HCT116 (cell line): ENCODE measurements at regions not wholly inside any gene's neighbourhood (a gene's known extent, or its start where the extent isn't known, plus 50 kb on each side); places are given as distances from the start of the nearest gene placed in this dataset.

Experiments used
- ATAC-seq: fragments of 200-7000 bp; cut with Tn5 transposase; 2 replicates; pipeline ENCODE4 v1.9.1; 2020; ENCODE audit warnings: mild to moderate bottlenecking, moderate library complexity
- BruUV-seq: library from RNA; stranded (reverse); fragments of 400-500 nt; replicated peaks from 2 replicates; lab custom pipeline; 2021; lab: Mats Ljungman, UMichigan
- CTCF ChIA-PET: fragments of 300-600 bp; sonication (Branson Sonifier 250); formaldehyde crosslinking; loops from one replicate; lab custom pipeline; 2021; ENCODE audit warnings: antibody characterized with exemption; lab: Charles Lee
- POLR2A ChIA-PET: fragments of 300-600, 350-600 bp; sonication (Branson Sonifier 250); formaldehyde crosslinking; loops from one replicate; lab custom pipeline; 2021; ENCODE audit warnings: antibody characterized with exemption; lab: Charles Lee
- RAD21 ChIA-PET, 2 experiments: fragments of 300-600 bp; sonication (Branson Sonifier 250); formaldehyde crosslinking; loops; one replicate each; lab custom pipeline; 2023; ENCODE audit warnings: low total read pairs in 2 of 2; ENCODE audit not compliant: uncharacterized antibody in 2 of 2, unreplicated experiment in 2 of 2, low non-redundant PET in 1 of 2; lab: Charles Lee
- DNase-seq: peaks from one replicate; pipeline ENCODE4 v3.0.0-alpha.2; 2010; ENCODE audit warnings: low read depth, low spot score
- H2AFZ ChIP-seq: fragments of 200-600 bp; shearing (Covaris generic), sonication (generic); 2 replicates; pipeline ENCODE4 v1.6.1; 2017; ENCODE audit warnings: low read depth, mixed run types, mixed read lengths, antibody characterized with exemption, low read length; ENCODE audit not compliant: poor library complexity, severe bottlenecking
- H3K27ac ChIP-seq: 2 replicates; pipeline ENCODE4 v1.5.1; 2012; ENCODE audit warnings: low read depth, low read length
- H3K27me3 ChIP-seq: fragments of 200-600 bp; sonication (generic); 2 replicates; pipeline ENCODE4 v1.6.1; 2016; ENCODE audit warnings: mixed run types, low read length, mixed read lengths; ENCODE audit not compliant: insufficient read depth
- H3K36me3 ChIP-seq, 2 experiments: fragments of 200-500 bp in 1 of 2; fragments of 200-600 bp in 1 of 2; sonication (Bioruptor generic) in 1 of 2; sonication (generic) in 1 of 2; 2 replicates each; pipeline versions ENCODE4 v1.5.1 to v1.6.1; 2014 to 2016; ENCODE audit warnings: low read length in 2 of 2, inconsistent platforms in 1 of 2, mixed read lengths in 1 of 2, mixed run types in 1 of 2; ENCODE audit not compliant: insufficient read depth in 2 of 2, control insufficient read depth in 1 of 2
- H3K4me1 ChIP-seq, 2 experiments: fragments of 200-600 bp in 1 of 2; sonication (generic) in 1 of 2; 2 replicates each; pipeline versions ENCODE4 v1.5.1 to v1.6.1; 2012 to 2017; ENCODE audit warnings: low read length in 2 of 2, inconsistent platforms in 1 of 2, mild to moderate bottlenecking in 1 of 2, mixed read lengths in 1 of 2, mixed run types in 1 of 2, moderate library complexity in 1 of 2; ENCODE audit not compliant: insufficient read depth in 2 of 2, control insufficient read depth in 1 of 2
- H3K4me2 ChIP-seq: fragments of 200-600 bp; sonication (generic); 2 replicates; pipeline ENCODE4 v1.6.1; 2017; ENCODE audit warnings: mixed run types, low read length, mixed read lengths
- H3K4me3 ChIP-seq, 2 experiments: fragments of 200-600 bp in 1 of 2; sonication (generic) in 1 of 2; replicated peaks in 1 of 2; 2 replicates each; pipeline ENCODE4 v1.5.1; 2011 to 2016; ENCODE audit warnings: low read length in 2 of 2, control low read depth in 1 of 2, low read depth in 1 of 2, mild to moderate bottlenecking in 1 of 2, mixed read lengths in 1 of 2, mixed run types in 1 of 2
- H3K79me2 ChIP-seq: fragments of 200-600 bp; sonication (generic); 2 replicates; pipeline ENCODE4 v1.6.1; 2017; ENCODE audit warnings: mild to moderate bottlenecking, mixed run types, low read length, moderate library complexity, mixed read lengths; ENCODE audit not compliant: insufficient read depth
- H3K9ac ChIP-seq: fragments of 200-600 bp; sonication (generic); 2 replicates; pipeline ENCODE4 v1.6.1; 2016; ENCODE audit warnings: low read length, mixed read lengths
- H3K9me2 ChIP-seq: fragments of 200-600 bp; sonication (generic), shearing (Covaris generic); 2 replicates; pipeline ENCODE4 v1.6.1; 2017; ENCODE audit warnings: mixed run types, mild to moderate bottlenecking, moderate library complexity; ENCODE audit not compliant: insufficient read depth
- H3K9me3 ChIP-seq, 2 experiments: fragments of 200-500 bp in 1 of 2; fragments of 200-600 bp in 1 of 2; sonication (Bioruptor generic) in 1 of 2; sonication (generic) in 1 of 2; 2 replicates each; pipeline ENCODE4 v1.6.1; 2014 to 2017; ENCODE audit warnings: low read length in 2 of 2, mixed read lengths in 2 of 2, inconsistent platforms in 1 of 2, low read depth in 1 of 2, mild to moderate bottlenecking in 1 of 2, mixed run types in 1 of 2, moderate library complexity in 1 of 2; ENCODE audit not compliant: control insufficient read depth in 1 of 2, insufficient read depth in 1 of 2
- H4K20me1 ChIP-seq: fragments of 200-600 bp; sonication (generic), shearing (Covaris generic); 2 replicates; pipeline ENCODE4 v1.6.1; 2017; ENCODE audit warnings: mixed run types, mild to moderate bottlenecking, moderate library complexity; ENCODE audit not compliant: insufficient read depth
- CBX3 ChIP-seq: IDR thresholded peaks from 2 replicates; pipeline ENCODE4 v1.6.1; 2012; ENCODE audit warnings: low read depth
- CEBPB ChIP-seq: IDR thresholded peaks from 2 replicates; pipeline ENCODE4 v1.6.1; 2012; ENCODE audit warnings: low read depth
- ELF1 ChIP-seq: IDR thresholded peaks from 2 replicates; pipeline ENCODE4 v1.6.1; 2012; ENCODE audit warnings: low read depth, borderline replicate concordance
- EZH2 ChIP-seq: fragments of 200-600 bp; sonication (generic); IDR thresholded peaks from 2 replicates; pipeline ENCODE4 v1.6.1; 2017; ENCODE audit warnings: antibody characterized with exemption, mixed run types
- FOSL1 ChIP-seq: IDR thresholded peaks from 2 replicates; pipeline ENCODE4 v1.6.1; 2012; ENCODE audit warnings: low read depth
- POLR2AphosphoS5 ChIP-seq: IDR thresholded peaks from 2 replicates; pipeline ENCODE4 v1.6.1; 2011; ENCODE audit warnings: mild to moderate bottlenecking, low read depth, low read length, moderate library complexity
- RAD21 ChIP-seq: IDR thresholded peaks from 2 replicates; pipeline ENCODE4 v1.6.1; 2012; ENCODE audit warnings: low read depth, mild to moderate bottlenecking
- SIN3A ChIP-seq: IDR thresholded peaks from 2 replicates; pipeline ENCODE4 v1.6.1; 2012; ENCODE audit warnings: low read depth
- TCF7L2 ChIP-seq: IDR thresholded peaks from 2 replicates; pipeline ENCODE4 v1.7.0; 2011; ENCODE audit warnings: borderline replicate concordance, inconsistent platforms; ENCODE audit not compliant: insufficient read depth, insufficient read length; ENCODE audit errors: extremely low read depth
- YY1 ChIP-seq: IDR thresholded peaks from 2 replicates; pipeline ENCODE4 v1.6.1; 2011; ENCODE audit warnings: low read length, low read depth, moderate library complexity, mild to moderate bottlenecking; ENCODE audit not compliant: insufficient replicate concordance; ENCODE audit errors: extremely low read depth
- ZNF274 ChIP-seq: fragments of 200-500 bp; sonication (Bioruptor generic); IDR thresholded peaks from 2 replicates; pipeline ENCODE4 v1.6.1; 2014; ENCODE audit warnings: mild to moderate bottlenecking, low read depth, low read length, inconsistent platforms
- intact Hi-C: fragments of 100-400 bp; cut with micrococcal nuclease; formaldehyde crosslinking; loops from 2 replicates; pipeline ENCODE4 v1.10.0; 2022
- TF ChIP-seq, protein P1 (sequence below): IDR thresholded peaks from 2 replicates; pipeline ENCODE4 v1.6.1; 2011; ENCODE audit warnings: mild to moderate bottlenecking, low read length, moderate library complexity; ENCODE audit not compliant: insufficient replicate concordance; ENCODE audit errors: extremely low read depth
- TF ChIP-seq, protein P2 (sequence below): IDR thresholded peaks from 2 replicates; pipeline ENCODE4 v1.6.1; 2012; ENCODE audit warnings: low read depth
- TF ChIP-seq, protein P3 (sequence below): IDR thresholded peaks from 2 replicates; pipeline ENCODE4 v1.6.1; 2012
- TF ChIP-seq, protein P4 (sequence below): IDR thresholded peaks from 2 replicates; pipeline ENCODE4 v1.6.1; 2012

DNA sequence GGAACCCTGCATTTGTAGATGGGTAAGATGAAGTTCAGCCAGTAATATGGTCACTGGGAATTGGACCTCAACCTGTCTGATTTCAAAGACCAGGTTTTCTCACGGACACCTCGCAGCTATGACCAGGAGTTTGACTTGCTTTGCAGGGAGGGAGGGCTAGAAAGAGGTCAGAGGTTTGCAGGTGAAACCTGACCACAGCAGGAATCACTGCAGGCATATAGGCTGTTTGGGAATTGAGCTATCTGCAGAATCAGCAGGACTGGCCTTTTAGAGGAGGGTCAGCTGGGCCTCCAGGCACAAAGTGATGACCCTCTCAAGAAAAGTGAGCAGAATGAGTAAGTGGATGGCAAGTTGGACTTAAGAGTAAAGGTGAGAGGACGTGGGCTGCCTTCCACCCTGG, 166.3 kb downstream of the ADRA2A start:
- POLR2A ChIA-PET: no interaction called here
- H3K9ac ChIP-seq: no peak overlapping the region
- no peaks in the 10 kb centered on the region for H3K79me2 ChIP-seq
- CTCF ChIA-PET: no interaction called here
- no peak overlapping the region for H3K4me3 ChIP-seq
- no peak overlapping the region for H2AFZ ChIP-seq
- intact Hi-C loops: no loop called here
- H3K9me3 ChIP-seq: no peaks in the 10 kb centered on the region
- no peak for ATAC-seq
- peaks cover 13% of the 10 kb centered on the region; the same call in 1 of the 2 replicates for H3K27me3 ChIP-seq
- no peak for DNase-seq
- H3K4me1 ChIP-seq: no peaks in the 10 kb centered on the region
- no peaks in the 10 kb centered on the region for H3K9me2 ChIP-seq
- H3K27ac ChIP-seq: no peak overlapping the region
- H3K4me2 ChIP-seq: no peak overlapping the region
- BruUV-seq: no TSS peak
- no peaks in the 10 kb centered on the region for H4K20me1 ChIP-seq
- RAD21 ChIA-PET: no interaction called here
- no peaks in the 10 kb centered on the region for H3K36me3 ChIP-seq
- TF ChIP-seq ZNF274 (no peak), FOSL1 (no peak), CEBPB (no peak), CBX3 (no peak), RAD21 (no peak), EZH2 (no peak)
- TF ChIP-seq, protein P1, sequence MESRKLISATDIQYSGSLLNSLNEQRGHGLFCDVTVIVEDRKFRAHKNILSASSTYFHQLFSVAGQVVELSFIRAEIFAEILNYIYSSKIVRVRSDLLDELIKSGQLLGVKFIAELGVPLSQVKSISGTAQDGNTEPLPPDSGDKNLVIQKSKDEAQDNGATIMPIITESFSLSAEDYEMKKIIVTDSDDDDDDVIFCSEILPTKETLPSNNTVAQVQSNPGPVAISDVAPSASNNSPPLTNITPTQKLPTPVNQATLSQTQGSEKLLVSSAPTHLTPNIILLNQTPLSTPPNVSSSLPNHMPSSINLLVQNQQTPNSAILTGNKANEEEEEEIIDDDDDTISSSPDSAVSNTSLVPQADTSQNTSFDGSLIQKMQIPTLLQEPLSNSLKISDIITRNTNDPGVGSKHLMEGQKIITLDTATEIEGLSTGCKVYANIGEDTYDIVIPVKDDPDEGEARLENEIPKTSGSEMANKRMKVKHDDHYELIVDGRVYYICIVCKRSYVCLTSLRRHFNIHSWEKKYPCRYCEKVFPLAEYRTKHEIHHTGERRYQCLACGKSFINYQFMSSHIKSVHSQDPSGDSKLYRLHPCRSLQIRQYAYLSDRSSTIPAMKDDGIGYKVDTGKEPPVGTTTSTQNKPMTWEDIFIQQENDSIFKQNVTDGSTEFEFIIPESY: no peak

DNA sequence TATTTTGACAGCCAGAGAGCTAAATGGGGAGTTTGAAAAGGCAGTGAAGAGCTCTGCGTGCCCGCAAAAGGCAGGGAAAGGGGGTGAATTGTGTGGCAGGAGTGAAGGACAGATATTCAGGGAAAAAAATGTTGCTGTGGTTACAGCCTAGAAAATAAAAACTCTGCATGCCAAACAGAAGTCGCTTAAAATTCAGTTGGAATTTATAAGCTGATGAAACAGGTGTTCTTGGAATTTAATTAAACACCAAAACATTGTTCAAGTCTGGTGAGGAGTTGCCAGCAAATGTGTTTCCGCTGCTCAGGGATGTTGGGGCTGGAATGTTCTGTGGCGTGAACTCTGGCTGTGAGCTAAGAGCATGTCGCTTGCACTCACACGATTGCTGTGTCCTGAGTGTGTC, 169.3 kb downstream of the ADRA2A start:
- CTCF ChIA-PET: no interaction called here
- Histone ChIP-seq H3K9me2 (no peaks in the 10 kb centered on the region), H3K4me3 (no peak overlapping the region), H2AFZ (no peak overlapping the region), H3K27me3 (peaks cover 13% of the 10 kb centered on the region; the same call in 1 of the 2 replicates), H3K79me2 (no peaks in the 10 kb centered on the region), H3K9me3 (no peaks in the 10 kb centered on the region), H3K9ac (no peak overlapping the region), H3K4me1 (no peaks in the 10 kb centered on the region), H3K36me3 (no peaks in the 10 kb centered on the region), H3K27ac (no peak overlapping the region), H3K4me2 (no peak overlapping the region), H4K20me1 (no peaks in the 10 kb centered on the region)
- POLR2A ChIA-PET: no interaction called here
- DNase-seq (no peak), ATAC-seq (no peak)
- intact Hi-C loops: no loop called here
- RAD21 ChIA-PET: no interaction called here
- BruUV-seq: no TSS peak
- no peak for TF ChIP-seq YY1
- no peak for TF ChIP-seq TCF7L2
- TF ChIP-seq ELF1: no peak
- TF ChIP-seq RAD21: no peak
- no peak for TF ChIP-seq SIN3A
- TF ChIP-seq POLR2AphosphoS5: no peak
- TF ChIP-seq, protein P2, sequence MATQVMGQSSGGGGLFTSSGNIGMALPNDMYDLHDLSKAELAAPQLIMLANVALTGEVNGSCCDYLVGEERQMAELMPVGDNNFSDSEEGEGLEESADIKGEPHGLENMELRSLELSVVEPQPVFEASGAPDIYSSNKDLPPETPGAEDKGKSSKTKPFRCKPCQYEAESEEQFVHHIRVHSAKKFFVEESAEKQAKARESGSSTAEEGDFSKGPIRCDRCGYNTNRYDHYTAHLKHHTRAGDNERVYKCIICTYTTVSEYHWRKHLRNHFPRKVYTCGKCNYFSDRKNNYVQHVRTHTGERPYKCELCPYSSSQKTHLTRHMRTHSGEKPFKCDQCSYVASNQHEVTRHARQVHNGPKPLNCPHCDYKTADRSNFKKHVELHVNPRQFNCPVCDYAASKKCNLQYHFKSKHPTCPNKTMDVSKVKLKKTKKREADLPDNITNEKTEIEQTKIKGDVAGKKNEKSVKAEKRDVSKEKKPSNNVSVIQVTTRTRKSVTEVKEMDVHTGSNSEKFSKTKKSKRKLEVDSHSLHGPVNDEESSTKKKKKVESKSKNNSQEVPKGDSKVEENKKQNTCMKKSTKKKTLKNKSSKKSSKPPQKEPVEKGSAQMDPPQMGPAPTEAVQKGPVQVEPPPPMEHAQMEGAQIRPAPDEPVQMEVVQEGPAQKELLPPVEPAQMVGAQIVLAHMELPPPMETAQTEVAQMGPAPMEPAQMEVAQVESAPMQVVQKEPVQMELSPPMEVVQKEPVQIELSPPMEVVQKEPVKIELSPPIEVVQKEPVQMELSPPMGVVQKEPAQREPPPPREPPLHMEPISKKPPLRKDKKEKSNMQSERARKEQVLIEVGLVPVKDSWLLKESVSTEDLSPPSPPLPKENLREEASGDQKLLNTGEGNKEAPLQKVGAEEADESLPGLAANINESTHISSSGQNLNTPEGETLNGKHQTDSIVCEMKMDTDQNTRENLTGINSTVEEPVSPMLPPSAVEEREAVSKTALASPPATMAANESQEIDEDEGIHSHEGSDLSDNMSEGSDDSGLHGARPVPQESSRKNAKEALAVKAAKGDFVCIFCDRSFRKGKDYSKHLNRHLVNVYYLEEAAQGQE: no peak
- TF ChIP-seq, protein P3, sequence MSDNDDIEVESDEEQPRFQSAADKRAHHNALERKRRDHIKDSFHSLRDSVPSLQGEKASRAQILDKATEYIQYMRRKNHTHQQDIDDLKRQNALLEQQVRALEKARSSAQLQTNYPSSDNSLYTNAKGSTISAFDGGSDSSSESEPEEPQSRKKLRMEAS: no peak
- TF ChIP-seq, protein P4, sequence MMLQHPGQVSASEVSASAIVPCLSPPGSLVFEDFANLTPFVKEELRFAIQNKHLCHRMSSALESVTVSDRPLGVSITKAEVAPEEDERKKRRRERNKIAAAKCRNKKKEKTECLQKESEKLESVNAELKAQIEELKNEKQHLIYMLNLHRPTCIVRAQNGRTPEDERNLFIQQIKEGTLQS: no peak
